DOHH2 (cell line): ENCODE measurements at regions not wholly inside any gene's neighbourhood (a gene's known extent, or its start where the extent isn't known, plus 50 kb on each side); places are given as distances from the start of the nearest gene placed in this dataset.

Source experiments
- CTCF ChIP-seq: fragments of 200-600 bp; sonication (generic); IDR thresholded peaks from one replicate; pipeline ENCODE4 v1.5.1; 2014; ENCODE audit warnings: antibody characterized with exemption, mild to moderate bottlenecking, low read depth, low read length; ENCODE audit not compliant: poor library complexity, severe bottlenecking
- EZH2phosphoT487 ChIP-seq: fragments of 200-600 bp; sonication (generic); IDR thresholded peaks from 2 replicates; pipeline ENCODE4 v1.6.1; 2017; ENCODE audit warnings: borderline replicate concordance, mild to moderate bottlenecking, antibody characterized with exemption, low read length, moderate library complexity, mixed read lengths

GRCh38 chr3:165669504-165669903 lies 167.7 kb downstream of the BCHE start:
- TF ChIP-seq CTCF, result no peak
- TF ChIP-seq EZH2phosphoT487, result no peak
